IMR-90 (cell line): ENCODE measurements at regions not wholly inside any gene's neighbourhood (a gene's known extent, or its start where the extent isn't known, plus 50 kb on each side); places are given as distances from the start of the nearest gene placed in this dataset.

Experiments used
- ATAC-seq: fragments of 200-7000 bp; cut with Tn5 transposase; 2 replicates; pipeline ENCODE4 v1.9.1; 2020; ENCODE audit warnings: low read depth, mild to moderate bottlenecking, moderate library complexity
- BruUV-seq: library from RNA; stranded (reverse); fragments of 400-500 nt; replicated peaks from 2 replicates; lab custom pipeline; 2021; lab: Mats Ljungman, UMichigan
- CTCF ChIA-PET: fragments of 300-600 bp; formaldehyde crosslinking; extraction: SDS; loops from one replicate; lab custom pipeline; 2021; ENCODE audit warnings: antibody characterized with exemption; lab: Yijun Ruan, JAX
- POLR2A ChIA-PET: fragments of 300-600 bp; sonication (Branson Sonifier 250); formaldehyde crosslinking; loops from one replicate; lab custom pipeline; 2022; ENCODE audit warnings: antibody characterized with exemption; ENCODE audit not compliant: unreplicated experiment; lab: Charles Lee
- DNase-seq: peaks from one replicate; pipeline ENCODE4 v3.0.0; 2013
- H2AFZ ChIP-seq: replicated peaks from 2 replicates; pipeline ENCODE3; 2013; ENCODE audit warnings: low read length, mild to moderate bottlenecking; ENCODE audit not compliant: poor library complexity
- H2AK5ac ChIP-seq: 2 replicates; pipeline ENCODE4 v1.6.1; 2013; ENCODE audit warnings: low read depth, low read length, inconsistent platforms
- H2AK9ac ChIP-seq: replicated peaks from 2 replicates; pipeline ENCODE3; 2013; ENCODE audit warnings: mild to moderate bottlenecking, low read depth, low read length, moderate library complexity; ENCODE audit not compliant: poor library complexity
- H2BK120ac ChIP-seq: 2 replicates; pipeline ENCODE4 v1.6.1; 2013; ENCODE audit warnings: low read depth, low read length, inconsistent platforms
- H2BK15ac ChIP-seq: 3 replicates; pipeline ENCODE4 v1.6.1; 2013; ENCODE audit warnings: low read depth, low read length, inconsistent platforms
- H2BK20ac ChIP-seq: 2 replicates; pipeline ENCODE4 v1.6.1; 2013; ENCODE audit warnings: low read depth, mild to moderate bottlenecking, inconsistent platforms, low read length, moderate library complexity
- H2BK5ac ChIP-seq: 2 replicates; pipeline ENCODE4 v1.6.1; 2013; ENCODE audit warnings: mild to moderate bottlenecking, low read depth, low read length, inconsistent platforms; ENCODE audit not compliant: poor library complexity, severe bottlenecking
- H3K14ac ChIP-seq: replicated peaks from 2 replicates; pipeline ENCODE4 v1.6.1; 2013; ENCODE audit warnings: low read depth, low read length, inconsistent platforms
- H3K18ac ChIP-seq: 2 replicates; pipeline ENCODE4 v1.6.1; 2013; ENCODE audit warnings: low read depth, low read length, control low read depth
- H3K23ac ChIP-seq: 2 replicates; pipeline ENCODE4 v1.6.1; 2013; ENCODE audit warnings: low read depth, low read length, inconsistent platforms
- H3K27ac ChIP-seq: 2 replicates; pipeline ENCODE4 v1.5.1; 2013; ENCODE audit warnings: mild to moderate bottlenecking, control low read depth, low read length; ENCODE audit not compliant: insufficient read depth
- H3K27me3 ChIP-seq: 2 replicates; pipeline ENCODE4 v1.6.1; 2013; ENCODE audit warnings: low read length; ENCODE audit not compliant: control insufficient read depth, insufficient read depth
- H3K36me3 ChIP-seq: 2 replicates; pipeline ENCODE4 v1.6.1; 2013; ENCODE audit warnings: low read length, mixed read lengths; ENCODE audit not compliant: control insufficient read depth, insufficient read depth
- H3K4ac ChIP-seq: 2 replicates; pipeline ENCODE4 v1.6.1; 2013; ENCODE audit warnings: low read depth, low read length, inconsistent platforms
- H3K4me1 ChIP-seq: 2 replicates; pipeline ENCODE4 v1.6.1; 2013; ENCODE audit warnings: low read length, mixed read lengths; ENCODE audit not compliant: control insufficient read depth, insufficient read depth
- H3K4me2 ChIP-seq: 2 replicates; pipeline ENCODE4 v1.6.1; 2013; ENCODE audit warnings: low read depth, mild to moderate bottlenecking, control low read depth, low read length, moderate library complexity
- H3K4me3 ChIP-seq: 2 replicates; pipeline ENCODE4 v1.5.1; 2013; ENCODE audit warnings: low read depth, mild to moderate bottlenecking, control low read depth, low read length, moderate library complexity; ENCODE audit not compliant: insufficient read depth
- H3K56ac ChIP-seq: 2 replicates; pipeline ENCODE4 v1.6.1; 2013; ENCODE audit warnings: low read length, inconsistent platforms; ENCODE audit not compliant: insufficient read depth; ENCODE audit errors: extremely low read depth
- H3K79me1 ChIP-seq, 2 experiments: 2 replicates each; pipeline ENCODE4 v1.6.1; 2013; ENCODE audit warnings: low read length in 2 of 2, inconsistent platforms in 1 of 2, low read depth in 1 of 2
- H3K9ac ChIP-seq: 2 replicates; pipeline ENCODE4 v1.6.1; 2013; ENCODE audit warnings: low read depth, low read length, control low read depth
- H3K9me1 ChIP-seq: 2 replicates; pipeline ENCODE4 v1.6.1; 2013; ENCODE audit warnings: low read length, inconsistent platforms; ENCODE audit not compliant: insufficient read depth
- H3K9me3 ChIP-seq: 2 replicates; pipeline ENCODE4 v1.6.1; 2013; ENCODE audit warnings: low read length; ENCODE audit not compliant: control insufficient read depth, insufficient read depth
- H4K20me1 ChIP-seq: 2 replicates; pipeline ENCODE4 v1.6.1; 2013; ENCODE audit warnings: low read length, inconsistent platforms; ENCODE audit not compliant: insufficient read depth
- H4K5ac ChIP-seq: 2 replicates; pipeline ENCODE4 v1.6.1; 2013; ENCODE audit warnings: mild to moderate bottlenecking, low read depth, low read length, control low read depth
- H4K8ac ChIP-seq, 2 experiments: 2 replicates each; pipeline ENCODE4 v1.6.1; 2013; ENCODE audit warnings: low read depth in 2 of 2, low read length in 2 of 2, control low read depth in 1 of 2, inconsistent platforms in 1 of 2
- H4K91ac ChIP-seq: 2 replicates; pipeline ENCODE4 v1.6.1; 2013; ENCODE audit warnings: low read depth, low read length, inconsistent platforms; ENCODE audit not compliant: insufficient read depth
- CHD1 ChIP-seq: IDR thresholded peaks from 2 replicates; pipeline ENCODE4 v1.6.1; 2012; ENCODE audit warnings: low read depth, low read length, improper control_type of control experiment
- FOS ChIP-seq: fragments of 150-350 bp; IDR thresholded peaks from 2 replicates; pipeline ENCODE4 v1.6.1; 2016; ENCODE audit warnings: low read depth, low read length
- RAD21 ChIP-seq: IDR thresholded peaks from 2 replicates; pipeline ENCODE4 v1.6.1; 2012; ENCODE audit warnings: low read length, improper control_type of control experiment
- RCOR1 ChIP-seq: IDR thresholded peaks from 2 replicates; pipeline ENCODE4 v1.6.1; 2012; ENCODE audit warnings: mild to moderate bottlenecking, low read length, improper control_type of control experiment; ENCODE audit not compliant: insufficient replicate concordance
- dilution Hi-C: fragments of 300-500 bp; cut with HindIII; formaldehyde crosslinking; loops from one replicate; pipeline ENCODE4 v1.14.3; 2018; ENCODE audit warnings: low sequenced_read_pairs; ENCODE audit not compliant: unreplicated experiment
- in situ Hi-C: fragments of 300-500 bp; cut with MboI; formaldehyde crosslinking; loops from 3 replicates; pipeline ENCODE4 v1.14.3; 2019; ENCODE audit warnings: low sequenced_read_pairs, inconsistent platforms, mixed read lengths
- intact Hi-C: fragments of 100-400 bp; cut with micrococcal nuclease; formaldehyde crosslinking; loops from 2 replicates; pipeline ENCODE4 v1.10.0; 2022

DNA sequence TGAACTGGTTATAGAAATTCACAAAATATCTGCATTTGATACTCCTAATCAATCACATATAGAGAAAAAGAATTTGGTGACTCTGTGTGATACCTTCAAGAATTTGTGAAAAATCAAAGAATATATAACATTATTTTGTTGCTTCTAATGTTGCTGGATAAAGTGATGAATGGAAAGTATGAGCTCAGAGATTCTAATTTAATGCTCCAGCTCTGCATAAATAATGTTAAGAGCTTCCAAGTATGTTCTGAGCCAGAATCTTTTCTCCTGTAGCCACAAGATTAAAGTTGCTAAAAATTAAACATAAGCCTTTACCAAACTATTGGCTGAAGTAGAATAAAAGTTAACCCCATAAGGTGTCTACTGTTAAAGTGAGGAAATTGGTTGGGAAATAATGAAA is 294.7 kb upstream of the CT83 start:
- Histone ChIP-seq H3K4ac (no peak overlapping the region), H3K4me1 (no peaks in the 10 kb centered on the region), H4K91ac (no peak overlapping the region), H3K14ac (no peak overlapping the region), H3K9me3 (peaks cover 2% of the 10 kb centered on the region; the same call in 1 of the 2 replicates), H3K27ac (no peak overlapping the region), H2BK5ac (no peak overlapping the region), H2BK20ac (no peak overlapping the region), H2BK15ac (no peak overlapping the region), H3K56ac (no peak overlapping the region), H3K36me3 (no peaks in the 10 kb centered on the region), H3K4me3 (no peak overlapping the region), H3K9ac (no peak overlapping the region), H3K79me1 (no peaks in the 10 kb centered on the region), H3K9me1 (no peaks in the 10 kb centered on the region), H2AK5ac (no peak overlapping the region), H4K5ac (no peak overlapping the region), H2AK9ac (no peak overlapping the region), H3K23ac (no peak overlapping the region), H2BK120ac (no peak overlapping the region), H3K27me3 (no peaks in the 10 kb centered on the region), H2AFZ (no peak overlapping the region), H3K4me2 (no peak overlapping the region), H4K8ac (no peak overlapping the region), H4K20me1 (no peaks in the 10 kb centered on the region), H3K18ac (no peak overlapping the region)
- in situ Hi-C loops (no loop called here), dilution Hi-C loops (no loop called here), intact Hi-C loops (no loop called here)
- ATAC-seq (no peak), DNase-seq (no peak)
- no TSS peak for BruUV-seq
- POLR2A ChIA-PET, result no interaction called here
- TF ChIP-seq RAD21 (no peak), CHD1 (no peak), RCOR1 (no peak), FOS (no peak)
- CTCF ChIA-PET, result no interaction called here
